Adrenal gland (tissue), 5 donors: ENCODE measurements at regions not wholly inside any gene's neighbourhood (a gene's known extent, or its start where the extent isn't known, plus 50 kb on each side); places are given as distances from the start of the nearest gene placed in this dataset.

Experiments used
- POLR2A ChIP-seq, 2 donors: fragments of 450-650 bp; IDR thresholded peaks; one replicate each; pipeline ENCODE4 v1.6.1; 2017; ENCODE audit warnings: antibody characterized with exemption in 2 of 2, mild to moderate bottlenecking in 2 of 2, moderate library complexity in 1 of 2
- TF ChIP-seq, protein P1 (sequence below), 6 experiments: fragments of 450-650 bp in 4 of 6; fragments of 200-600 bp in 2 of 6; sonication (generic) in 1 of 6; IDR thresholded peaks; 1 replicate in 5 of 6; 2 replicates in 1 of 6; pipeline versions ENCODE4 v1.5.1 to v1.8.0; 2016 to 2021; ENCODE audit warnings: antibody characterized with exemption in 6 of 6, mild to moderate bottlenecking in 2 of 6, moderate library complexity in 1 of 6
- donor health status: DM: no; HTN: no; CAD: no.

DNA sequence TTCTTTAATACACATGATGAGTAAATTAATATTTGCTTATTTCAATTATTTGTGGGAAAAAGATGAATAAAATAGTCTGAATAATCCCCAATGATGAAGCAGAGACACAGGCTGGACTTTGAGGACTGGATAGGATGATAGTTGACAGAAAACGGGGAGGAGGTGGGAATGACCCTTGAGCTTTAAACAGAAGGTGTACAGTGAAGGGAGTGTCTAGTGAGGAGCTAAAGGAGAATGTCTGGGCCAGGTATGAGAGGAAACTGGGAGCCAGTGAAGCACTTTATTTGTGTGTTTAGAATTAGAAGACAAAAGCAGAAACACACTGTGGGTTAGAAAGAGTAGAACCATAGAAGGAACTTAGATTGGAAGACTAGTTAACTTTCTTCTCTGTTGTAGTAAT lies 230.4 kb upstream of the CA10 start:
- TF ChIP-seq, protein P1, sequence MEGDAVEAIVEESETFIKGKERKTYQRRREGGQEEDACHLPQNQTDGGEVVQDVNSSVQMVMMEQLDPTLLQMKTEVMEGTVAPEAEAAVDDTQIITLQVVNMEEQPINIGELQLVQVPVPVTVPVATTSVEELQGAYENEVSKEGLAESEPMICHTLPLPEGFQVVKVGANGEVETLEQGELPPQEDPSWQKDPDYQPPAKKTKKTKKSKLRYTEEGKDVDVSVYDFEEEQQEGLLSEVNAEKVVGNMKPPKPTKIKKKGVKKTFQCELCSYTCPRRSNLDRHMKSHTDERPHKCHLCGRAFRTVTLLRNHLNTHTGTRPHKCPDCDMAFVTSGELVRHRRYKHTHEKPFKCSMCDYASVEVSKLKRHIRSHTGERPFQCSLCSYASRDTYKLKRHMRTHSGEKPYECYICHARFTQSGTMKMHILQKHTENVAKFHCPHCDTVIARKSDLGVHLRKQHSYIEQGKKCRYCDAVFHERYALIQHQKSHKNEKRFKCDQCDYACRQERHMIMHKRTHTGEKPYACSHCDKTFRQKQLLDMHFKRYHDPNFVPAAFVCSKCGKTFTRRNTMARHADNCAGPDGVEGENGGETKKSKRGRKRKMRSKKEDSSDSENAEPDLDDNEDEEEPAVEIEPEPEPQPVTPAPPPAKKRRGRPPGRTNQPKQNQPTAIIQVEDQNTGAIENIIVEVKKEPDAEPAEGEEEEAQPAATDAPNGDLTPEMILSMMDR (IDR thresholded peaks at IDR 0.05): no peak
- no peak for TF ChIP-seq POLR2A (IDR thresholded peaks at IDR 0.05)
